ENCODE measurements at regions not wholly inside any gene's neighbourhood (a gene's known extent, or its start where the extent isn't known, plus 50 kb on each side); places are given as distances from the start of the nearest gene placed in this dataset.

GRCh38 chr2:16496426-16497388, 168.9 kb downstream of the CYRIA start:
- no peak for DNase-seq

- no peak for DNase-seq
Observed at GRCh38 chr2:16495509-16496208, 170.0 kb downstream of the CYRIA start.

DNA sequence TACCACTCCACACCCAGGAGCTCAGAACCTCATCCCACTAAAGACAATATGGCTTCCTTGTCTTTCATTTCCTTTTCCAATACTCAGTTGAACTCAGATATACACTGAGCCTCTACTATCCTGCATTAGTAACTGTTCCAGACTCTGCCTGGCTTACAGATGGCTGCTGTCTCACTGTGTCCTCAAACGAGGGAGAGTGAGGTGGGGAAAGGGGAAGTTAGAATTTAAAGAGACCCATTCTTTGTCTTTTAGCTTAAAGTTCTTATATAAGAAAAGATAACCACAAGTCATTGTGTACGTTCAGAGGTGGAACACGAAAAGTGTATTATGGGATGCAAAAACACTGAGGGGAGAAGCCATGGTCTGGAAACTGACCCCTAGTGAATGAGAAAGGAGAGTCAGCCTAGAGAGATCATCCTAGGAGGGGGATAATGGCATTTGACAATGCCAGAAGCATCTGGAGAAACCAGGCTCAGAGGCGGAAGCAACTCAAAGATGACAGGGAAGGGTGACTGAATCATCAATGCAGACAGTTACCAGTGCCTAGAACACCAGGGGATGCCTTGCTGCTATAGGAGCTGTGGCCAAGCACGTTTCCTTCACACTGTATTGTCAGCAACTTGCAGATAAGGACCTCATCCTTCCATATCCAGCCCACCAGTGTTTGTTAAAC, 170.7 kb downstream of the CYRIA start:
- no peak for DNase-seq

DNA sequence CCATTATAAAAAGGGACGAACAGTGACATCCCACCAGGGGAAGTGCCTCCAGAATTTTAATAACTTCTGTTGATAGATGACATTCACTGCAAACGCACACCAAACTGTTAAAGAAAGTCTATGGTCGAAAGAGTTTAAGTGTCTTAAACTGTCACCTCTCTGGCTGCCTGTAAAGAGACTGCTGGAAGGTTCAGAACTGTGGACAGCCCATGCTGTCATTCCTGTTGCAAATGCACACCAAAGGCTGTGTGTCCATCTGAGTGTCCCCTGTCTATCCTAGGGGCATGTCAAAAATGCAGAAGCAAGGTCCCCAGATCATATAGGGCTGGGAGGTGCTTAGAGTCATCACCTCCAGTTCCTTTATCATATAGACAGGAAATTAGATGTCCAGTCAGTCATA, 171.8 kb downstream of the CYRIA start:
- DNase-seq = no peak

DNA sequence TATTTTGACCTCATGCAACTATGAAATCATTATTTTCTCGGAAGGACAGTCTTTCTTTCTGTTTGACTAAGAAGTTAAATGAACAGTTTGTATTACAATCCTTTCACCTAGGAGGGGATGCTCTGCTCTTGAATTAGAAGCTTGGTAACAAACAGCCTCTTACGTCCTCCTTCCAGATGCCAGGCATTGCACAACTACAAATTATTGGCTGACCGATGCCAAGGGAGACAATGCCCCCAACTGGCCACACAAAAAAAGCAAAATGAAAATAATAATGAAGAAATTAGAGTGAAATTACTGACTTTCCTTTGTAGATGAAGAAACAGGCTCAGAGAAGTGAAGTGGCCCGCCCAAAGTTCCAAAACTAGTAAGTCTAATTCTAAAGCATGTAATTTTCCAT, 177.9 kb downstream of the CYRIA start:
- DNase-seq = no peak

GRCh38 chr2:16485251-16485650, 180.4 kb downstream of the CYRIA start:
- no peak for DNase-seq

DNA sequence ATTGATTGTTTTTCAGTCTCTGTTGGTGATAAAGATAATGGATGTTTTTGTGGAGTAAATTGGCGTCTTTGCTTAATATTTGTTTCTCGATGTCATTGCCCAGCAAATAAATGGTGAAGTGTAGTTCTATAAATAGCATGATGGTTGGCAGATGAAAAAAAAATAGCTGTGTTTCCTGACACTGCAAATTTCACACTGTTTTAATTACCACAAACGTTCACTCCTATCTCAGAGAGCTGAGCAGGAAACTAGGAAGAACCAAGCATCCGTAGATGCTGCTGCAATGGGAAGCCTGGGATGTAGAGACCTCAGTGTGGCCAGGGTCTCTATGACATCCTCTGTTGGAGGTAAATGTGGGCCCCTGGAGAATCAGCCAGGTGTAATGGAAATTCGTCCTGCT, 183.2 kb downstream of the CYRIA start:
- DNase-seq = no peak

DNA sequence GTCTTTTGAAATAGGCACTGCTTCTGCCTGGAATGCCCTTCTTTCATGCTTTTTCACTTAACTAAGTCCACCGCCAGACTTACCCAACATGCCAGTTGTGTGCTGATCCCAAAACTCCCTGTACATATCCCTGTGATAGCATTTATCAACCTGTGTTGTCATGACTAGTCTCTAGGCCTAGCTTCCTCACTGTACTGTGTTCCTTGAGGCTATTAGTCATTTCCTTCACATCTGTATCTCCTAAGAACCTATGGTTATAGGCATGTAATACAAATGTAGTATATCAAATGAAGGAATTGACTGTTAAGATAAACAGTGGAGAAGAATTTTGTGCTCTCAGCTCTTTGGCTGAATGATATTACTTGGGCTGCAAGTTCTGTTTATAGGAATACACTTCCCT, 184.3 kb downstream of the CYRIA start:
- no peak for DNase-seq

DNA sequence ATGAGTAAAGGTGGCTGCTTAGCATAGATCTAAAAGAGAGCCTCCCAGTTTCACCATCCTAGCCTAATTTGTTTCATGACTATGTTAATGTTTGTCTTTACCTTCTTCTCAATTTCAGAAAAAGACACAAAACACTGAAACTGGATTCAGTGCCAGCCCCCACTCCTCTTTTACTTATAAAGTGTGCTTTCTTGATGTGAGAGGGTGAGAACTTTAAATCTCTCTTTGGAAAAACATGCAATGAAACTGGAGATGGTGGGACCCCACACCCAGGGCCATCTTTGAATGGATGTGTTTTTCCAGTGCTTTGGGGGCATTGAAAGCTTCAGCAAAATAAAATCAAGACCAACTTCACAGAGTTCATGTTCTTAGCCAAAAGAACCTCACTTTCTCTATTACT, 185.9 kb downstream of the CYRIA start:
- DNase-seq = no peak

DNA sequence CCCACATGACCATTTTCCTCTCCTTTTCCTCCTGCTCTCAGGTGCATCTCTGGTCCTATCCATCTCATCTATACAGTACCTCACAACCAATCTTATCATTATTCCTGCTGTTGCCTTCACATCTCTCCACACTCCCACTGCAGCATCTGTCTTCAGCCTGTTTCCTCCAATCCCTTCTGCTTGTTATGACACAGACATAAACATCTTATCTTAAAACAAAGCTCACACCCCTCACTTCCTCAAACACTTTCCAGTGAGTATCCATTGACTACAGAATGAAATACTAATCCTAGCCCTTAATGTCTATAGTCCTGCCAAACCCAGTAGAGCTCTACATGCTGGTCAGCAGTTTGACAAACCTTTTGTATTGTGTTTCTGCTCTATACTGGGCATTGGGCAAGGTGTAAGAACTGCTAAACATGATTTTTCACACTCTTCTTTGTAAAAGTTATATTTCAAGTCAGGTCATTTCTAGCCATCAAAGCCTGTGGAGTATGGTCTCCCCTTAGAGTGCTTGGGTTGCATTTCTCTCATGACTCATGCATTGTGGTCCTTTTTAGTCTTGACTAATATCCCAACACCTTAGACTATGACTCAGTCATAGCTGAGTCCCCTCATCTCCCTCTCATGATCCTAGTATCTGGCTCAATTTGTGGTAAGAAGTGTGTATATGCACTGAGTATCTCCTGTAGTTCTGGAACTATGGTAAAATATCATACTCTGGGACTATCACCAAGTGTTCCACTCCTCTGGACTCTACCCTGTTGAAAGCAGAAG, 187.0 kb downstream of the CYRIA start:
- DNase-seq = no peak

DNA sequence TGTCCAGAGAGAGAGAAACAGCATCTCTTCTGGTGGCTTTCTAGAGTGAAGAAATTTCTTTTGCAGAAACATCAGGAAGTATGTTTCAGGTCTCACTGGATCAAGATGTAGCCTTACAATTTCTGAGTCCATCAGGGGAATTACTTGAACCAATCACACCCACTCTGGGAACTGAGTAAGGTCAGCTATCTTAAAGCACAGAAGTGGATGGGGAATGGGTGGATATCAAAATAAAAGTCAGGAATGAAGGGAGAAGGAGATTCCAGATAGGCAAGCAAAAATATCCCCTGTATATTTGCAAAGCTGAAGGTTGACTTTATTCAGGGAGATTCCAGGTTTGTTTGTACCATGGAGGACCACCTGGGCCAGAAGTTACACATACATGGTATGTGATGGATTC, 188.0 kb downstream of the CYRIA start:
- no peak for DNase-seq

DNA sequence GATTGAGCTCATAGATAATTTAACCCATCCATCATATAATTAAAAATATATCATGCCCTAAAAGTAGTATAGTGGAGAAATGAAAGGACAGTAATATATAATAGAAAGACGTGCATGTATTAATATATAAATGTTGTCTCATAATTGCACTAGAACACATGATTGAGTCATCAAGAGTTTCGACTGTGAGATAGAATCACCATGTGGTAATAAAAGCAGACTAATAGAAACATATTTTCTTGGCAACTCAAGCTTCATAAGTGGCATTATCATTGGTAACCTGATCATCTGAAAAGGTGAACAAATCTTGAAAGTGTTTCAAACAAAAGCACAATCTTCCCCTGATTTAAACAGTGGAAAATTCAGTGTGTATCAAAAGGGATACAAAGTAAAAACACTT, 188.8 kb downstream of the CYRIA start:
- no peak for DNase-seq

DNA sequence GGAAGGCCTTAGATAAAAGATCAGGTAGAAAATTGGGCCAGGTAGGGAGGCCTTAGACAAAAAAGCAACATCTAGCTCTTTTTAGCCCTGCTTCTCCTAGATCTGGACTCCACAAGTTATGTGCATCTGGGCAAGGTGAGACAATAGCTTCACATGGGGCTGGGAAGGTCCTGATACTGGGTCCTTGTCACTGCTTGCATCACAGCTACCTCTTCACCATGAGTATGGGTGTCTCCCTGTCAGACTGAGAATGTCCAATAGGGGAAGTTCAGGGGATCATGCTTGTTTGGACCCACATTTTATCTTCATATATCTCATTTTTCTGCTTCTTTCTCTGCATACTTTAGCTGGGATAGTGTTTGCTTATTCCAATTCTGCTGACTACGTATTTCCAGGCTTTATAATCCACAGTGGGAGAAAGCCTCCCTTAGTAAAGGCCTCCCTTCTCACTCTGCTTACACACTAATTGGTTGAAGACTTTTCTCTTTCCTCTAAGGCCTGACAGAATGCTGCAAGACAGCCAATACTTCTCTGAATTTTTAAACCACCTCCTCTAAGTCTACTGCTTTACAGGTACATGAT, 189.6 kb downstream of the CYRIA start:
- no peak for DNase-seq

DNA sequence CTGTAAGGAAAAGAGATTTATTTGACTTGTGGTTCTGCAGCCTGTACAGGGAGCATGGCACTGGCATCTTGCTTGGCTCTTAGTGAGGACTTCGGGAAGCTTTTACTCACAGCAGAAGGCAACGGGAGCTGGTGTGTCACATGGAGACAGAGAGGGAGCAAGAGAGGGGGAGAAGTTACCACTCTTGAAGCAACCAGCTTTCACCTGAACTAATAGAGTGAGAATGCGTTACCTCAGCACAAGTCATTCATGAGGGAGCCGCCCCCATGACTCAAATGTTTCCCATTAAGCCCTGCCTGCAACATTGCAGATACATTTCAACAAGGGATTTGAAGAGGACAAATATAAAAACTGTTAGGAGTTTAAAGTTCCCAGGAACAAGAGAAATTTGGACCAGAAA, 190.0 kb downstream of the CYRIA start:
- DNase-seq = no peak

GRCh38 chr2:16473575-16473974, 192.1 kb downstream of the CYRIA start:
- DNase-seq = no peak

GRCh38 chr2:16470936-16471490, 194.6 kb downstream of the CYRIA start:
- no peak for DNase-seq

- no peak for DNase-seq
Observed at GRCh38 chr2:16466821-16467151, 198.8 kb downstream of the CYRIA start.

GRCh38 chr2:16466133-16466820, 199.4 kb downstream of the CYRIA start:
- DNase-seq = no peak

DNA sequence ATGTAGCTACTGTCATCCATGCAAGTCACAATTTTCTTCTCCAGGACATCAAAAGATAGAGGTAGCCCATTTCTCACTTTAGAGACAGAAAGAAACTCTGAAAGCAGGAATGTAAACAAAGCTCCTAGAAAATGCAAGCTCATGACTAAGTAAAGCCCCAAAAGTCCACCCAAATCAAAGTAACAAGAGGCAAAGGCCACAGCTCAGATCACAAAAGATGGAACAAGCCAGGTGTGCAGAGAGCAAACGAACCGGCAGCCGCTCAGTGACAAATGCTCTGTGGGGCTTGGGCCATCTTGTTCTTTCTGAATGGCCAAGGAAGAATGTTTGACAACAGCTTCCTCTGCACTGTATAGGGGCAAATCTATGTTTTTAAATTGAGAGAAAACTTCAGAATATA, 201.0 kb downstream of the CYRIA start:
- no peak for DNase-seq

DNA sequence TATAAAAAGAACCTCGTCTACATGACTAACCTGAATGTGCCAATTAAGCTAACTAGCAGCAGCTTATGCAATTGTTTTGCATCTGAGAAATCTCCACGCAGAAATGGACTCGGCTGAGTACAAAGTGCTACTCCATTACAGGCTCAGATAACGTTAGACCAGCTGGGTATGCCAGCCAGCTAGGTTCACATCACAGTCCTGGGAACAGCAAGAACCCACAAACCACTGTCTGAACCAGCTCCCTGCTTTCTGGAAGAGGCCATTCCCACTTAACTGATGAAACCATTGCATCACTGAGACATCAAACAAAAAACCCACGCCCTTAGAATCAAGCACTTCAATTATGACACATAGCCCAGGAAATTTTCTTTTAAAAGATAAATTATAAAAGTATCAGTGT, 202.7 kb downstream of the CYRIA start:
- no peak for DNase-seq

GRCh38 chr2:16461672-16462071, 204.0 kb downstream of the CYRIA start:
- no peak for DNase-seq

DNA sequence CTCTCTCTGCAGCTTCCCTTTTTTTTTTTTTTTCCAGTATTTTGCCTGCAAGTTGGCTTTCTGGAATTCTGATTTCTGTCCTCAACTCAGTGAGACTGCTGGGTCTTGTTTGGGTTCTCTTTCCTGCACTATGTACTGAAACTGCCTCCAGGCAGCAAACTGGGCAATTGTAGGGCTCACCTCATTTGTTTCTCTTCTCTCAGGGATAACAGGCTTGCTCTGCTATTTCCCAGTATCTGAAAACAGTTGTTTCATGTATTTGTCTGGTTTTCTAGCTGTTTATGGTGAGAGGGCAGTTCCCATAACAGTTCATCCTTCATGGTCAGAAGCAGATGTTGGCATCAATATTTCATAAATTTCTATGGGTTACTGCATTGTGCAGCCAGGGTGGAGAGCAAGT, 206.0 kb downstream of the CYRIA start:
- DNase-seq = no peak

All from cerebellar nuclear complex (tissue), 1 donor.